Hematopoietic multipotent progenitor cell (in vitro differentiated cells): ENCODE measurements at regions not wholly inside any gene's neighbourhood (a gene's known extent, or its start where the extent isn't known, plus 50 kb on each side); places are given as distances from the start of the nearest gene placed in this dataset.

ENCODE experiments used
- DNase-seq, 3 donors: peaks; one replicate each; pipeline ENCODE4 v3.0.0-alpha.2; 2011 to 2015; ENCODE audit warnings: low read depth in 2 of 3, low spot score in 2 of 3

- no peak for DNase-seq
Observed at GRCh38 chrX:39311646-39312045, 510.4 kb downstream of the MID1IP1 start.

GRCh38 chrX:39313146-39313545 is 511.9 kb downstream of the MID1IP1 start:
- DNase-seq: no peak

GRCh38 chrX:39318506-39319343 is 517.5 kb downstream of the MID1IP1 start:
- no peak for DNase-seq

- no peak for DNase-seq
Observed at GRCh38 chrX:39320165-39320564, 518.9 kb downstream of the MID1IP1 start.

- DNase-seq: no peak
Observed at GRCh38 chrX:39322496-39322895, 521.2 kb downstream of the MID1IP1 start.

- no peak for DNase-seq
Observed at GRCh38 chrX:39324233-39324930, 523.1 kb downstream of the MID1IP1 start.

GRCh38 chrX:39327255-39327654 is 526.0 kb downstream of the MID1IP1 start:
- no peak for DNase-seq

GRCh38 chrX:39327705-39328104 is 526.4 kb downstream of the MID1IP1 start:
- no peak for DNase-seq

GRCh38 chrX:39328661-39329060 is 527.4 kb downstream of the MID1IP1 start:
- no peak for DNase-seq

GRCh38 chrX:39331082-39331704 is 529.9 kb downstream of the MID1IP1 start:
- DNase-seq: peak in 1 of 3 donors; percentile 52

- DNase-seq: no peak
Observed at GRCh38 chrX:39333451-39333850, 532.2 kb downstream of the MID1IP1 start.

GRCh38 chrX:39335513-39336235 is 534.4 kb downstream of the MID1IP1 start:
- DNase-seq: peak in 2 of 3 donors; percentile 20 to 80

- DNase-seq: peak in 2 of 3 donors; percentile 6 to 18
Observed at GRCh38 chrX:39336671-39337311, 535.5 kb downstream of the MID1IP1 start.

- DNase-seq: no peak
Observed at GRCh38 chrX:39337451-39337850, 536.2 kb downstream of the MID1IP1 start.

- DNase-seq: no peak
Observed at GRCh38 chrX:39338583-39338982, 537.3 kb downstream of the MID1IP1 start.

- no peak for DNase-seq
Observed at GRCh38 chrX:39356119-39356807, 555.0 kb downstream of the MID1IP1 start.

- DNase-seq: no peak
Observed at GRCh38 chrX:39360101-39360500, 558.8 kb downstream of the MID1IP1 start.

GRCh38 chrX:39361736-39362135 is 560.5 kb downstream of the MID1IP1 start:
- no peak for DNase-seq

GRCh38 chrX:39367416-39367815 is 566.2 kb downstream of the MID1IP1 start:
- DNase-seq: no peak

- DNase-seq: no peak
Observed at GRCh38 chrX:39372115-39372514, 570.9 kb downstream of the MID1IP1 start.
